GM12874 (cell line): ENCODE measurements at regions not wholly inside any gene's neighbourhood (a gene's known extent, or its start where the extent isn't known, plus 50 kb on each side); places are given as distances from the start of the nearest gene placed in this dataset.

Experiments used
- CTCF ChIP-seq: IDR thresholded peaks from 2 replicates; pipeline ENCODE4 v1.5.1; 2011; ENCODE audit warnings: low read depth, mild to moderate bottlenecking, control low read depth, low read length, moderate library complexity; ENCODE audit not compliant: insufficient read depth

DNA sequence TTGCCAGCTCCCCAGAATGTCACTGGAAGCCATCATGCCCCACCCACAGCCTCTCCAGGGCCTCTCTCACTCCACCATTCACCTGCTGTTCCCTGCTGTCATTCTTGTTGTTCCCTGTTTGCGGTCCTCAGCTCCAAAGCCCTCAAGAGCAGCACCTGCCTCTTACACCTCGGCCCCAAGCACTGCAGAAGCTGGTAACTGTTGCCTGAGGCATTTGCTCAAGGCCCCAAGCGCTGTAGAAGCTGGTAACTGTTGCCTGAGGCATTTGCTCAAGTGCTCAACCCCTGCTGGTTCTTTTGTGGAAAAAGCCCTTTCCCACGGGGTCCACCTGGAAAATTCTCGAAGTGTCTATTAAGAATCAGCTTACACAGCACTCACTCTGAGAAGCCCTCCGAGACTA lies 78.0 kb downstream of the ARL6IP4 start:
- TF ChIP-seq CTCF: no peak

DNA sequence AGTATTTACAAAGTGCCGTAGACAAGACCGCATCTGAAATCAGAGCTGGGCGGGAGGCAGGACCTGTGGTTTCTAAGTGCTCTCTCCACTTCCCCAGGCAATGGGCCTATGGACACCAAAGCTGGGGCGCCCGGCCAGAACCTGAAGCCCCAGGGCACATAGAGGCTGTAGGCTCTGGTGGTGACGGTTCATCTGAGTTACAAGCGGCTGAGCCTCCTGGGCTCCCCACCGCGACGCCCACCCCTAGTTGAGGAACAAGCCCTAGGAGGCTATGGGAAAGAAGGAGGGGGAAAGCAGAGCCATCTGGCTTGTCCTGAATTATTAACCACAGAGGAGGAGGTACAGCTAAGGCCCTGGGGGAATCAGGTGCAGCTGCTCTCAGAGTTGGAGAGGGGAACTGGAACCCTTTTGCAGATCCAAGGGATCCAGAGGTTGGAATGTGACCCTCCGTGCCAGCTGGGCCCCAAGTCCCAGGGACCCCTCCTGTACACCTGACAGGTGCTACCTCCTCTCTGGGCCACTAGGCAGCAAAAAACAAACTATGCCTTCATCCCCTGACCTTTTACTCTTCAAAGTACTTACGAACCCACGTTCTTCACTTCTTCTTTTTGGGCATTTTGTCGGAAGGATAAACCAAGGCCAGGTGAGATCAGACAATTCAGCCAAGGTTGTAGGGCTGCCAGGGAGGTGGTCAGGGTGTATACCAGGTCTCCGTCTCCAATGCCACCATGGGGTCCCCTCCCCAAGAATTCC lies 77.2 kb downstream of the ARL6IP4 start:
- TF ChIP-seq CTCF: no peak

GRCh38 chr12:123056709-123057108 lies 76.2 kb downstream of the ARL6IP4 start:
- TF ChIP-seq CTCF: no peak

GRCh38 chr12:123056053-123056452 lies 75.6 kb downstream of the ARL6IP4 start:
- no peak for TF ChIP-seq CTCF

- TF ChIP-seq CTCF: no peak
Observed at GRCh38 chr12:123055281-123055766, 74.8 kb downstream of the ARL6IP4 start.

GRCh38 chr12:123054371-123054770 lies 73.9 kb downstream of the ARL6IP4 start:
- no peak for TF ChIP-seq CTCF

GRCh38 chr12:123051556-123051955 lies 71.1 kb downstream of the ARL6IP4 start:
- TF ChIP-seq CTCF: no peak
